Adrenal gland (tissue), 5 donors: ENCODE measurements at regions not wholly inside any gene's neighbourhood (a gene's known extent, or its start where the extent isn't known, plus 50 kb on each side); places are given as distances from the start of the nearest gene placed in this dataset.

Source experiments
- CTCF ChIP-seq, 6 experiments: fragments of 450-650 bp in 4 of 6; fragments of 200-600 bp in 2 of 6; sonication (generic) in 1 of 6; IDR thresholded peaks; 1 replicate in 5 of 6; 2 replicates in 1 of 6; pipeline versions ENCODE4 v1.5.1 to v1.8.0; 2016 to 2021; ENCODE audit warnings: antibody characterized with exemption in 6 of 6, mild to moderate bottlenecking in 2 of 6, moderate library complexity in 1 of 6
- POLR2A ChIP-seq, 2 donors: fragments of 450-650 bp; IDR thresholded peaks; one replicate each; pipeline ENCODE4 v1.6.1; 2017; ENCODE audit warnings: antibody characterized with exemption in 2 of 2, mild to moderate bottlenecking in 2 of 2, moderate library complexity in 1 of 2
- donor health status: DM: no; HTN: no; CAD: no.

GRCh38 chr1:168939947-168940223, 166.6 kb upstream of the ATP1B1 start:
- TF ChIP-seq CTCF (IDR thresholded peaks at IDR 0.05) (no peak), POLR2A (IDR thresholded peaks at IDR 0.05) (no peak)
